ENCODE measurements at regions not wholly inside any gene's neighbourhood (a gene's known extent, or its start where the extent isn't known, plus 50 kb on each side); places are given as distances from the start of the nearest gene placed in this dataset.

GRCh38 chr12:20283482-20283881 lies 84.9 kb upstream of the PDE3A start:
- TF ChIP-seq SPI1 (IDR thresholded peaks at IDR 0.05; ENCODE audit: low read depth, low read length) (no peak), TAF1 (IDR thresholded peaks at IDR 0.05; ENCODE audit: low read depth, low read length) (no peak), POLR2AphosphoS5 (IDR thresholded peaks at IDR 0.05; ENCODE audit: low read depth, low read length) (no peak), PAX5 (IDR thresholded peaks at IDR 0.05; ENCODE audit: insufficient read depth, low read length, severe bottlenecking) (no peak), POLR2A (IDR thresholded peaks at IDR 0.05; ENCODE audit: low read depth, low read length) (no peak), POU2F2 (IDR thresholded peaks at IDR 0.05; ENCODE audit: low read depth, low read length) (no peak)
- DNase-seq (ENCODE audit: insufficient read length, low spot score) (no peak), FAIRE-seq (no peak)

GRCh38 chr12:20289520-20289919 lies 78.8 kb upstream of the PDE3A start:
- FAIRE-seq: no peak
- TF ChIP-seq TAF1 (IDR thresholded peaks at IDR 0.05; ENCODE audit: low read depth, low read length) (no peak), PAX5 (IDR thresholded peaks at IDR 0.05; ENCODE audit: insufficient read depth, low read length, severe bottlenecking) (no peak), POU2F2 (IDR thresholded peaks at IDR 0.05; ENCODE audit: low read depth, low read length) (no peak), SPI1 (IDR thresholded peaks at IDR 0.05; ENCODE audit: low read depth, low read length) (no peak), POLR2AphosphoS5 (IDR thresholded peaks at IDR 0.05; ENCODE audit: low read depth, low read length) (no peak), POLR2A (IDR thresholded peaks at IDR 0.05; ENCODE audit: low read depth, low read length) (no peak)
- DNase-seq (ENCODE audit: insufficient read length, low spot score): no peak

- DNase-seq (ENCODE audit: insufficient read length, low spot score) (no peak), FAIRE-seq (no peak)
- no peak for TF ChIP-seq SPI1 (IDR thresholded peaks at IDR 0.05; ENCODE audit: low read depth, low read length)
- no peak for TF ChIP-seq PAX5 (IDR thresholded peaks at IDR 0.05; ENCODE audit: insufficient read depth, low read length, severe bottlenecking)
- TF ChIP-seq POLR2A (IDR thresholded peaks at IDR 0.05; ENCODE audit: low read depth, low read length): no peak
- TF ChIP-seq POLR2AphosphoS5 (IDR thresholded peaks at IDR 0.05; ENCODE audit: low read depth, low read length): no peak
- TF ChIP-seq TAF1 (IDR thresholded peaks at IDR 0.05; ENCODE audit: low read depth, low read length): no peak
- no peak for TF ChIP-seq POU2F2 (IDR thresholded peaks at IDR 0.05; ENCODE audit: low read depth, low read length)
Observed at GRCh38 chr12:20300457-20300856, 67.9 kb upstream of the PDE3A start.

- DNase-seq (ENCODE audit: insufficient read length, low spot score) (no peak), FAIRE-seq (no peak)
- no peak for TF ChIP-seq POU2F2 (IDR thresholded peaks at IDR 0.05; ENCODE audit: low read depth, low read length)
- TF ChIP-seq SPI1 (IDR thresholded peaks at IDR 0.05; ENCODE audit: low read depth, low read length): no peak
Observed at GRCh38 chr12:20305470-20305869, 62.9 kb upstream of the PDE3A start.

GRCh38 chr12:20309504-20310148 lies 58.7 kb upstream of the PDE3A start:
- DNase-seq (ENCODE audit: insufficient read length, low spot score): no peak
- no peak for FAIRE-seq
- TF ChIP-seq POLR2A (IDR thresholded peaks at IDR 0.05; ENCODE audit: low read depth, low read length) (no peak), PAX5 (IDR thresholded peaks at IDR 0.05; ENCODE audit: insufficient read depth, low read length, severe bottlenecking) (no peak), TAF1 (IDR thresholded peaks at IDR 0.05; ENCODE audit: low read depth, low read length) (no peak), POLR2AphosphoS5 (IDR thresholded peaks at IDR 0.05; ENCODE audit: low read depth, low read length) (no peak)

- TF ChIP-seq POU2F2 (IDR thresholded peaks at IDR 0.05; ENCODE audit: low read depth, low read length): no peak
- TF ChIP-seq TAF1 (IDR thresholded peaks at IDR 0.05; ENCODE audit: low read depth, low read length): no peak
- TF ChIP-seq POLR2AphosphoS5 (IDR thresholded peaks at IDR 0.05; ENCODE audit: low read depth, low read length): no peak
- TF ChIP-seq PAX5 (IDR thresholded peaks at IDR 0.05; ENCODE audit: insufficient read depth, low read length, severe bottlenecking): no peak
- TF ChIP-seq POLR2A (IDR thresholded peaks at IDR 0.05; ENCODE audit: low read depth, low read length): no peak
- DNase-seq (ENCODE audit: insufficient read length, low spot score): no peak
- no peak for FAIRE-seq
Observed at GRCh38 chr12:20314328-20314727, 54.0 kb upstream of the PDE3A start.

- FAIRE-seq: no peak
Observed at GRCh38 chr12:20317554-20317953, 50.8 kb upstream of the PDE3A start.

More at GRCh38 chr12:20317554-20317953, 50.8 kb upstream of the PDE3A start:
- no peak for DNase-seq (ENCODE audit: insufficient read length, low spot score)
- no peak for TF ChIP-seq POU2F2 (IDR thresholded peaks at IDR 0.05; ENCODE audit: low read depth, low read length)
- TF ChIP-seq POLR2A (IDR thresholded peaks at IDR 0.05; ENCODE audit: low read depth, low read length): no peak
- TF ChIP-seq TAF1 (IDR thresholded peaks at IDR 0.05; ENCODE audit: low read depth, low read length): no peak
- no peak for TF ChIP-seq PAX5 (IDR thresholded peaks at IDR 0.05; ENCODE audit: insufficient read depth, low read length, severe bottlenecking)
- TF ChIP-seq SPI1 (IDR thresholded peaks at IDR 0.05; ENCODE audit: low read depth, low read length): no peak
- TF ChIP-seq POLR2AphosphoS5 (IDR thresholded peaks at IDR 0.05; ENCODE audit: low read depth, low read length): no peak

Measured in GM12891 (cell line).